Thoracic aorta (tissue), 2 donors: ENCODE measurements at regions not wholly inside any gene's neighbourhood (a gene's known extent, or its start where the extent isn't known, plus 50 kb on each side); places are given as distances from the start of the nearest gene placed in this dataset.

Experiments
- ATAC-seq: fragments of 150-250 bp; one replicate; pipeline ENCODE4 v1.8.0; 2017; ENCODE audit warnings: low read depth; ENCODE audit not compliant: insufficient number of reproducible peaks, low FRiP score
- DNase-seq: peaks from one replicate; pipeline ENCODE4 v3.0.0-alpha.2; 2020; ENCODE audit warnings: low spot score
- H3K27ac ChIP-seq, 2 donors: fragments of 200-600 bp; sonication (generic); 1 replicate in 1 of 2; 2 replicates in 1 of 2; pipeline ENCODE4 v1.5.1; 2016; ENCODE audit warnings: mild to moderate bottlenecking in 2 of 2, moderate library complexity in 2 of 2
- H3K27me3 ChIP-seq: fragments of 200-600 bp; sonication (generic); replicated peaks from 2 replicates; pipeline ENCODE4 v1.6.0; 2016; ENCODE audit warnings: mild to moderate bottlenecking; ENCODE audit not compliant: insufficient read depth
- H3K36me3 ChIP-seq: fragments of 200-600 bp; sonication (generic); one replicate; pipeline ENCODE4 v1.5.1; 2016
- H3K4me1 ChIP-seq, 2 donors: fragments of 200-600 bp; sonication (generic); 1 replicate in 1 of 2; 2 replicates in 1 of 2; pipeline versions ENCODE4 v1.5.1 to v1.6.0; 2016; ENCODE audit warnings: low read depth in 2 of 2, mild to moderate bottlenecking in 1 of 2; ENCODE audit not compliant: control insufficient read depth in 1 of 2
- H3K4me3 ChIP-seq: fragments of 200-600 bp; sonication (generic); 2 replicates; pipeline ENCODE4 v1.5.1; 2016; ENCODE audit warnings: mild to moderate bottlenecking
- H3K9me3 ChIP-seq: fragments of 200-600 bp; sonication (generic); 2 replicates; pipeline ENCODE4 v1.5.1; 2016
- CTCF ChIP-seq: fragments of 200-600 bp; sonication (generic); IDR thresholded peaks from one replicate; pipeline ENCODE4 v1.5.1; 2019; ENCODE audit warnings: antibody characterized with exemption

DNA sequence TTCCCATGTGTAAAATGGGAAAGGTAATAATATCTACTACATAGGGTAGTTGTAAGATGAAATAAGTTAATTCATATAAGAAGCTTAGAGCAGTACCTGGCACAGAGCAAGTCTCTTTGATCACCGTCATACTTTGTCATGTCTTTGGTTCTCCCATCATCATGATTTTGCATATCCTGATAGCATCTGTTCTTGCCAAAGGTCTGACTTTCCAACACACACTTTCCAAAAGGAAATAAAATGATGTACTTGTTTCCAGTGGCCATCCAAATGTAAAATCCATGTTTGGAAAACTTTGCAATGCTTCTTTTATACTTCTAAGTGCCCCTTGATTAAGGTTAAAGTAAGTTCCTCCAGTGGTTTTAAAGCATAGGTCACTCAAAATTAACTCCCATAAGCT, 266.9 kb upstream of the PTGER4 start:
- Histone ChIP-seq H3K4me3 (no peak overlapping the region), H3K27me3 (no peaks in the 10 kb centered on the region), H3K4me1 (peaks cover 10 to 15% of the 10 kb centered on the region in 2 donors), H3K36me3 (no peaks in the 10 kb centered on the region), H3K9me3 (no peaks in the 10 kb centered on the region), H3K27ac (no peak overlapping the region)
- no peak for ATAC-seq
- TF ChIP-seq CTCF, result no peak
- DNase-seq, result no peak

DNA sequence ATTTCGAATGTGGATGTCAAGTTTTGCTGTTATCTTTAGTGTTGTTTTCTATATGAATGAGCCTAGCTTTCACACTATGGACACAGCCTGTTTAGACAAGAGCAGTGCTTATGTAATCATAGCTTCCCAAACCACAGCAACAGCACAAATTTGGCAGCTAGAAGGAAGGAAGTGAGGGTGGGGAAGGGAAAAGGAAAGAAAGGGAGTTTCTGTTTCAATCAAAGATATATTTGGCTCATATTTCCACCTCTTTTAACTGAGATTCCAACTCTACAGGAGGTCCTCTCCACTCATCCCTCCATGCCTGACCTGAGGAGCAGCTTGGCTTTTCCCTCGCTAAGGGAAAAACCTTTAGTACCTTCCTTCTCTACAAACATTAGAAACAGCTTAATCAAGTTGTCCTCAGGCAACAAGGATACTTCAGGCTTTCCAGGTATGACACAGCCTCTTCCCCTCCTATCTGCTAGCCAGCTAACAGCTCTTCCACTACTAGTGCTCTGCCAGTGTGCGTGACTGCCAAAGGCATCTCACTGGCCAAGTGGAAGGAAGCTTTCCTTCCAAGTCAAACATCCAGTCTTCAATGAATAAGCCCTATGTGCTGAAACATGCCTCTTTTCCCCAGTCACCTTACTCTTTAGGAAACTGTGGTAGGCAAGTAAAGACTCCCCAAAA, 268.6 kb upstream of the PTGER4 start:
- Histone ChIP-seq H3K27me3 (no peaks in the 10 kb centered on the region), H3K27ac (peak overlapping the region in 1 of 2 donors; percentile 40), H3K36me3 (no peaks in the 10 kb centered on the region), H3K9me3 (no peaks in the 10 kb centered on the region), H3K4me3 (no peak overlapping the region), H3K4me1 (peaks cover 16 to 17% of the 10 kb centered on the region in 2 donors)
- DNase-seq (no peak), ATAC-seq (no peak)
- TF ChIP-seq CTCF, result no peak

- H3K4me3 ChIP-seq, result peak overlapping the region; percentile 1
- H3K27ac ChIP-seq, result peak overlapping the region in 1 of 2 donors; percentile 40
- ATAC-seq (no peak), DNase-seq (no peak)
- TF ChIP-seq CTCF, result no peak
- no peaks in the 10 kb centered on the region for H3K9me3 ChIP-seq
- H3K36me3 ChIP-seq, result no peaks in the 10 kb centered on the region
- no peaks in the 10 kb centered on the region for H3K27me3 ChIP-seq
- H3K4me1 ChIP-seq, result peaks cover 20 to 23% of the 10 kb centered on the region in 2 donors
Observed at GRCh38 chr5:40410231-40410861, 269.4 kb upstream of the PTGER4 start.

- no peak for DNase-seq
- H3K27ac ChIP-seq, result no peak overlapping the region
Observed at GRCh38 chr5:40409601-40410000, 270.1 kb upstream of the PTGER4 start.

More at GRCh38 chr5:40409601-40410000, 270.1 kb upstream of the PTGER4 start:
- ATAC-seq, result no peak
- no peaks in the 10 kb centered on the region for H3K27me3 ChIP-seq
- TF ChIP-seq CTCF, result no peak
- no peaks in the 10 kb centered on the region for H3K9me3 ChIP-seq
- peaks cover 20 to 28% of the 10 kb centered on the region in 2 donors for H3K4me1 ChIP-seq
- H3K4me3 ChIP-seq, result no peak overlapping the region
- no peaks in the 10 kb centered on the region for H3K36me3 ChIP-seq
